ENCODE measurements at regions not wholly inside any gene's neighbourhood (a gene's known extent, or its start where the extent isn't known, plus 50 kb on each side); places are given as distances from the start of the nearest gene placed in this dataset.

GRCh38 chr3:31307131-31307785, 225.5 kb upstream of the STT3B start:
- TF ChIP-seq CTCF (conservative IDR thresholded peaks at IDR 0.05; ENCODE audit: low read length) (no peak), EZH2phosphoT487 (IDR thresholded peaks at IDR 0.05; ENCODE audit: borderline replicate concordance) (no peak)

Data from Loucy (cell line).